Mesenchymal stem cell (in vitro differentiated cells and primary cell): ENCODE measurements at regions not wholly inside any gene's neighbourhood (a gene's known extent, or its start where the extent isn't known, plus 50 kb on each side); places are given as distances from the start of the nearest gene placed in this dataset.

ENCODE experiments used
- DNase-seq: peaks from one replicate; pipeline ENCODE4 v3.0.0-alpha.2; 2013
- H2AFZ ChIP-seq: one replicate; pipeline ENCODE4 v1.6.1; 2013; ENCODE audit warnings: low read depth, mild to moderate bottlenecking, control low read depth, inconsistent platforms, low read length, moderate library complexity
- H2AK5ac ChIP-seq: 2 replicates; pipeline ENCODE4 v1.6.1; 2013; ENCODE audit warnings: low read length, moderate library complexity, mild to moderate bottlenecking, inconsistent platforms; ENCODE audit not compliant: severe bottlenecking
- H2BK120ac ChIP-seq: one replicate; pipeline ENCODE4 v1.6.1; 2013; ENCODE audit warnings: low read depth, mild to moderate bottlenecking, inconsistent platforms, low read length, moderate library complexity
- H2BK12ac ChIP-seq, 2 experiments: one replicate each; pipeline ENCODE4 v1.6.1; 2013; ENCODE audit warnings: inconsistent platforms in 2 of 2, low read length in 2 of 2, mild to moderate bottlenecking in 2 of 2, moderate library complexity in 2 of 2, control low read depth in 1 of 2
- H2BK15ac ChIP-seq: one replicate; pipeline ENCODE4 v1.6.1; 2013; ENCODE audit warnings: mild to moderate bottlenecking, low read depth, inconsistent platforms; ENCODE audit not compliant: poor library complexity, severe bottlenecking
- H2BK5ac ChIP-seq: 2 replicates; pipeline ENCODE4 v1.6.1; 2013; ENCODE audit warnings: low read depth, mild to moderate bottlenecking, low read length, control low read depth, inconsistent platforms; ENCODE audit not compliant: poor library complexity, severe bottlenecking
- H3K14ac ChIP-seq, 2 experiments: one replicate each; pipeline ENCODE4 v1.6.1; 2013; ENCODE audit warnings: inconsistent platforms in 2 of 2, low read length in 2 of 2, control low read depth in 1 of 2, mild to moderate bottlenecking in 1 of 2, moderate library complexity in 1 of 2
- H3K18ac ChIP-seq, 2 experiments: one replicate each; pipeline ENCODE4 v1.6.1; 2013; ENCODE audit warnings: inconsistent platforms in 2 of 2, low read length in 2 of 2, control low read depth in 1 of 2, low read depth in 1 of 2, mild to moderate bottlenecking in 1 of 2
- H3K23ac ChIP-seq, 2 experiments: one replicate each; pipeline ENCODE4 v1.6.1; 2013; ENCODE audit warnings: inconsistent platforms in 2 of 2, low read length in 2 of 2, mild to moderate bottlenecking in 2 of 2, moderate library complexity in 2 of 2, control low read depth in 1 of 2
- H3K27ac ChIP-seq: 2 replicates; pipeline ENCODE4 v1.5.1; 2013; ENCODE audit warnings: mild to moderate bottlenecking, moderate library complexity, low read length, control low read depth, inconsistent platforms; ENCODE audit not compliant: poor library complexity, severe bottlenecking
- H3K27me3 ChIP-seq, 2 experiments: 2 replicates each; pipeline versions ENCODE4 v1.6.1 to v1.7.0; 2013; ENCODE audit warnings: low read length in 2 of 2, mild to moderate bottlenecking in 2 of 2, moderate library complexity in 2 of 2, control low read depth in 1 of 2, inconsistent platforms in 1 of 2; ENCODE audit not compliant: control insufficient read depth in 1 of 2, insufficient read depth in 1 of 2
- H3K36me3 ChIP-seq, 2 experiments: 2 replicates each; pipeline versions ENCODE4 v1.6.1 to v1.7.0; 2013; ENCODE audit warnings: low read length in 2 of 2, control low read depth in 1 of 2, inconsistent platforms in 1 of 2, low read depth in 1 of 2, mild to moderate bottlenecking in 1 of 2; ENCODE audit not compliant: insufficient read depth in 2 of 2, control insufficient read depth in 1 of 2
- H3K4ac ChIP-seq, 2 experiments: one replicate each; pipeline ENCODE4 v1.6.1; 2013; ENCODE audit warnings: inconsistent platforms in 2 of 2, low read length in 2 of 2, mild to moderate bottlenecking in 2 of 2, moderate library complexity in 2 of 2, control low read depth in 1 of 2, low read depth in 1 of 2
- H3K4me1 ChIP-seq: 2 replicates; pipeline ENCODE4 v1.6.1; 2013; ENCODE audit warnings: low read depth, low read length, control low read depth; ENCODE audit not compliant: control insufficient read depth, insufficient read depth
- H3K4me2 ChIP-seq: 2 replicates; pipeline ENCODE4 v1.6.1; 2013; ENCODE audit warnings: low read length, mild to moderate bottlenecking, inconsistent platforms; ENCODE audit not compliant: poor library complexity, severe bottlenecking
- H3K4me3 ChIP-seq, 2 experiments: 2 replicates each; pipeline versions ENCODE4 v1.5.1 to v1.7.0; 2013; ENCODE audit warnings: low read length in 2 of 2, mild to moderate bottlenecking in 2 of 2, control low read depth in 1 of 2, low read depth in 1 of 2; ENCODE audit not compliant: insufficient read depth in 1 of 2
- H3K79me1 ChIP-seq: replicated peaks from 2 replicates; pipeline ENCODE4 v1.6.1; 2013; ENCODE audit warnings: mild to moderate bottlenecking, control low read depth, low read length, inconsistent platforms; ENCODE audit not compliant: poor library complexity, severe bottlenecking
- H3K9ac ChIP-seq: 2 replicates; pipeline ENCODE4 v1.7.0; 2013; ENCODE audit warnings: mild to moderate bottlenecking, low read length, moderate library complexity
- H3K9me3 ChIP-seq: 2 replicates; pipeline ENCODE4 v1.7.0; 2013; ENCODE audit warnings: mild to moderate bottlenecking, low read length; ENCODE audit not compliant: control insufficient read depth
- H4K8ac ChIP-seq: one replicate; pipeline ENCODE4 v1.6.1; 2013; ENCODE audit warnings: inconsistent platforms, mild to moderate bottlenecking, low read length, moderate library complexity
- H4K91ac ChIP-seq: one replicate; pipeline ENCODE4 v1.6.1; 2013; ENCODE audit warnings: mild to moderate bottlenecking, low read length, inconsistent platforms
- WGBS: methylation state at CpG from one replicate; pipeline ENCODE4 v1.1.7; 2013; ENCODE audit warnings: mixed read lengths; 5-methylcytosine and 5-hydroxymethylcytosine counted together

DNA sequence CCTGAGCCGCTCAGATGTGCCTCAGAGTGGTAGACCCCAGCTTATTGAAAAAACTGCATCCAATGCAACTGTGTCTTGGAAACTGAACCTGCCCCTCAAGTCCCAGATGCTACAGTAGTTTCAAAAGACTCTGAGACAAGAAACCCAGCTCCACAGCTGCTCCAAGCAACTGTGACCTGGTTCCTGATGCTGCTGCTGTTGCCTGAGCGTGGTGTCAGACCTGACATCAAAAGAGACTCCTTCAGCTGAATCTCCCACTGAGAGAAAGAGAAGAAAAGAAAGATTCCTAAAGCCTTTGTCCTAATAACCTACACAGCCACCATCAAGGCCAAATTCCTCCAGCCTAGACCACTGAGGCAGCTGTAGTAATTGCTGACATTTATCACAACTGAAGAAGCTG, 630.1 kb downstream of the STIM2 start:
- H3K14ac ChIP-seq, result no peak overlapping the region
- H2AFZ ChIP-seq, result no peak overlapping the region
- no peak overlapping the region for H2BK120ac ChIP-seq
- no peak overlapping the region for H4K91ac ChIP-seq
- H2BK5ac ChIP-seq, result no peak overlapping the region
- no peak for DNase-seq
- H3K4ac ChIP-seq, result no peak overlapping the region
- no peaks in the 10 kb centered on the region for H3K79me1 ChIP-seq
- H3K4me2 ChIP-seq, result no peak overlapping the region
- H2BK15ac ChIP-seq, result no peak overlapping the region
- no peak overlapping the region for H3K4me3 ChIP-seq
- no peak overlapping the region for H4K8ac ChIP-seq
- no peak overlapping the region for H2BK12ac ChIP-seq
- H2AK5ac ChIP-seq, result no peak overlapping the region
- no peaks in the 10 kb centered on the region for H3K9me3 ChIP-seq
- no peak overlapping the region for H3K18ac ChIP-seq
- no peaks in the 10 kb centered on the region for H3K4me1 ChIP-seq
- H3K27ac ChIP-seq, result no peak overlapping the region
- H3K36me3 ChIP-seq, result no peaks in the 10 kb centered on the region
- H3K9ac ChIP-seq, result no peak overlapping the region
- 77% methylated on average over 2 of the region's 2 CpGs for WGBS
- H3K23ac ChIP-seq, result no peak overlapping the region
- H3K27me3 ChIP-seq, result no peaks in the 10 kb centered on the region

DNA sequence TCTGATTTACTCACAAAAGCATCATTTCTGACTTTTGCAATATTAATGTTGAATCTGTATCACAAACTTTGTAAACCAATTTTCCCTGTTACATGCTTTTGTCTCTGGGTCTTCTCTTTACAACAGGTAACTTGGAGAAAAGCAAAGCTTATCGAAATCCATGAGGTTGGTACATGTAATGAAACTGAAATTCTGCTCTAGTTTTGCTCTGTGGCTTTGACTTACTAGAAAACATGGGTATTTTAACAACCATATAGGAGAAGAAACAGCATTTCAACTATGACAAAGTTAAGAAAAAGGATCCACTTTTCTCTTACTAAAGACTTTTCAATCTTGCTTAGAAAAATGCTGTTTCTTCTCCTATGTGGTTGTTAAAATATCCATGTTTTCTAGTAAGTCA, 645.8 kb downstream of the STIM2 start:
- H3K9ac ChIP-seq, result no peak overlapping the region
- H3K79me1 ChIP-seq, result no peaks in the 10 kb centered on the region
- H3K4me1 ChIP-seq, result no peaks in the 10 kb centered on the region
- H2AFZ ChIP-seq, result no peak overlapping the region
- H2BK5ac ChIP-seq, result no peak overlapping the region
- no peak overlapping the region for H4K8ac ChIP-seq
- H3K27ac ChIP-seq, result no peak overlapping the region
- H3K4ac ChIP-seq, result no peak overlapping the region
- WGBS, result no CpG with 5 or more reads among the region's 1 CpG
- no peak overlapping the region for H3K18ac ChIP-seq
- H3K36me3 ChIP-seq, result no peaks in the 10 kb centered on the region
- H3K4me3 ChIP-seq, result no peak overlapping the region
- no peaks in the 10 kb centered on the region for H3K9me3 ChIP-seq
- no peak for DNase-seq
- H2BK15ac ChIP-seq, result no peak overlapping the region
- H2BK120ac ChIP-seq, result no peak overlapping the region
- H3K14ac ChIP-seq, result no peak overlapping the region
- no peak overlapping the region for H2AK5ac ChIP-seq
- no peak overlapping the region for H3K4me2 ChIP-seq
- H2BK12ac ChIP-seq, result no peak overlapping the region
- H3K27me3 ChIP-seq, result no peaks in the 10 kb centered on the region
- no peak overlapping the region for H3K23ac ChIP-seq
- no peak overlapping the region for H4K91ac ChIP-seq

DNA sequence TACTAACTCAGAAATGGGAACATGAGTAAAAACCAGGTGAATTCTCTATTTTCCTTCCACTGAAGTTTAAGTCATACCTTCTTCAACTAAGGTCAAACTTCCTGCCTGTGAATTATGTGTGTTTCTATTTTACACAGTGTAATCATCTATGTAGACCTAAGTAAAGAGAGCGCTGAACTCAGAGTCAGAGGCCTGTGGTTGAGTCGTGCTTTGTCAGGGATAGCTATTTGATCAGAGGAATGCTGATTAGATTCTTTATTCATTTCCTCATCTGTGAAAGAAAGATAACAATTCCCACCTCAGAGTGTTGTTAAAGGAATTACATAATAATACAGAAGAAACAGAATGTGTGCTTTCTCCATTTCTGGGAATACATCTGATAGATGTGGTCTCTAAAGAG, 654.1 kb downstream of the STIM2 start:
- no peak overlapping the region for H4K8ac ChIP-seq
- H3K4me3 ChIP-seq, result no peak overlapping the region
- H2AFZ ChIP-seq, result no peak overlapping the region
- H3K4me2 ChIP-seq, result no peak overlapping the region
- no peak overlapping the region for H2BK15ac ChIP-seq
- no peak overlapping the region for H2BK120ac ChIP-seq
- no peak overlapping the region for H4K91ac ChIP-seq
- H3K36me3 ChIP-seq, result no peaks in the 10 kb centered on the region
- H3K27me3 ChIP-seq, result no peaks in the 10 kb centered on the region
- no peak overlapping the region for H2AK5ac ChIP-seq
- no peak overlapping the region for H3K4ac ChIP-seq
- no peak overlapping the region for H2BK5ac ChIP-seq
- H3K27ac ChIP-seq, result no peak overlapping the region
- no peak for DNase-seq
- no peak overlapping the region for H3K14ac ChIP-seq
- H2BK12ac ChIP-seq, result no peak overlapping the region
- H3K9ac ChIP-seq, result no peak overlapping the region
- WGBS, result no CpG with 5 or more reads among the region's 2 CpGs
- no peak overlapping the region for H3K18ac ChIP-seq
- H3K9me3 ChIP-seq, result no peaks in the 10 kb centered on the region
- no peak overlapping the region for H3K23ac ChIP-seq
- no peaks in the 10 kb centered on the region for H3K79me1 ChIP-seq
- no peaks in the 10 kb centered on the region for H3K4me1 ChIP-seq

DNA sequence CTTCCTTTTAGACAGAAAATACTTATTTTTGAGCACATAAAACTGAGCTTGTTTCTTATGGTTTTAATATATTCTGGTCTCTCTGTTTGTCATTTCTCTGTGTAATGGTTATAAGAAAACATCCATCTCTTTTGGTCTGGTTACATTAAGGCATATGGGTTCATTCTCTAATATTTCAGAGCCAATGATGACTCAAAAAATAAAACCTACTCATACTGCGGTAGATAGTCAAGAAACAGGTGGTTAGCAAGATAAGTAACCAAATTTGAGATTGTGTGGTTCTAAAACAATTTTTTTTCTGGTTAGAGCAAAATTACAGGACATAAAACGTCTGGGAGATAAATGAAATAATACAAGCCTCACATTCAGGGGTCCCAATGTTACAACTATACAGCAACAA, 654.5 kb downstream of the STIM2 start:
- Histone ChIP-seq H2BK15ac (no peak overlapping the region), H3K23ac (no peak overlapping the region), H2AFZ (no peak overlapping the region), H3K4ac (no peak overlapping the region), H3K36me3 (no peaks in the 10 kb centered on the region), H2AK5ac (no peak overlapping the region), H3K4me1 (no peaks in the 10 kb centered on the region), H3K27ac (no peak overlapping the region), H2BK120ac (no peak overlapping the region), H3K14ac (no peak overlapping the region), H3K4me2 (no peak overlapping the region), H3K9ac (no peak overlapping the region), H3K18ac (no peak overlapping the region), H3K4me3 (no peak overlapping the region), H2BK5ac (no peak overlapping the region), H3K79me1 (no peaks in the 10 kb centered on the region), H4K8ac (no peak overlapping the region), H2BK12ac (no peak overlapping the region), H4K91ac (no peak overlapping the region), H3K9me3 (no peaks in the 10 kb centered on the region), H3K27me3 (no peaks in the 10 kb centered on the region)
- DNase-seq, result no peak
- 43% methylated on average over 1 of the region's 2 CpGs for WGBS
